Body of pancreas (tissue), 4 donors: ENCODE measurements at regions not wholly inside any gene's neighbourhood (a gene's known extent, or its start where the extent isn't known, plus 50 kb on each side); places are given as distances from the start of the nearest gene placed in this dataset.

Experiments
- CTCF ChIP-seq, 7 experiments: fragments of 450-650 bp in 4 of 7; fragments of 200-600 bp in 3 of 7; sonication (generic) in 3 of 7; IDR thresholded peaks; one replicate each; pipeline ENCODE4 v1.5.1; 2016 to 2019; ENCODE audit warnings: antibody characterized with exemption in 7 of 7
- POLR2A ChIP-seq, 3 donors: fragments of 450-650 bp; IDR thresholded peaks; one replicate each; pipeline ENCODE4 v1.6.1; 2016; ENCODE audit warnings: antibody characterized with exemption in 3 of 3, mild to moderate bottlenecking in 2 of 3

- no peak for TF ChIP-seq CTCF (IDR thresholded peaks at IDR 0.05)
- TF ChIP-seq POLR2A (IDR thresholded peaks at IDR 0.05) = no peak
These were observed 92.4 kb upstream of the PIK3CG start for GRCh38 chr7:106772655-106773108.
